CD8-positive, alpha-beta memory T cell (primary cell): ENCODE measurements at regions not wholly inside any gene's neighbourhood (a gene's known extent, or its start where the extent isn't known, plus 50 kb on each side); places are given as distances from the start of the nearest gene placed in this dataset.

Experiments used
- CTCF ChIA-PET: fragments of 350-600 bp; sonication (Branson Sonifier 250); formaldehyde crosslinking; loops from one replicate; lab custom pipeline; 2021; ENCODE audit warnings: antibody characterized with exemption; lab: Charles Lee
- POLR2A ChIA-PET: fragments of 350-600 bp; sonication (Branson Sonifier 250); formaldehyde crosslinking; loops from one replicate; lab custom pipeline; 2021; ENCODE audit warnings: antibody characterized with exemption; lab: Charles Lee
- DNase-seq, 5 donors: peaks; one replicate each; pipeline versions ENCODE4 v3.0.0 to v3.0.0-alpha.2; 2020 to 2022; ENCODE audit warnings: mixed read lengths in 1 of 5
- H3K27ac ChIP-seq: one replicate; pipeline ENCODE4 v1.7.0; 2013; ENCODE audit warnings: low read depth, mild to moderate bottlenecking, low read length, moderate library complexity
- H3K27me3 ChIP-seq: 2 replicates; pipeline ENCODE4 v1.7.0; 2013; ENCODE audit warnings: low read length, mild to moderate bottlenecking; ENCODE audit not compliant: insufficient read depth, poor library complexity, severe bottlenecking
- H3K36me3 ChIP-seq: 2 replicates; pipeline ENCODE4 v1.7.0; 2013; ENCODE audit warnings: mild to moderate bottlenecking, low read length, moderate library complexity; ENCODE audit not compliant: insufficient read depth
- H3K4me1 ChIP-seq: 2 replicates; pipeline ENCODE4 v1.7.0; 2013; ENCODE audit warnings: mild to moderate bottlenecking, low read length, moderate library complexity; ENCODE audit not compliant: insufficient read depth
- H3K4me3 ChIP-seq: 2 replicates; pipeline ENCODE4 v1.7.0; 2013; ENCODE audit warnings: mild to moderate bottlenecking, low read length
- H3K9me3 ChIP-seq: 2 replicates; pipeline ENCODE4 v1.7.0; 2013; ENCODE audit warnings: mild to moderate bottlenecking, low read length
- H3K27ac Mint-ChIP-seq, 8 donors: one replicate each; pipeline ENCODE4 v1.8.0; 2020 to 2021; ENCODE audit warnings: mixed read lengths in 8 of 8, mild to moderate bottlenecking in 6 of 8, inconsistent platforms in 3 of 8, moderate library complexity in 3 of 8
- H3K27me3 Mint-ChIP-seq, 2 donors: one replicate each; pipeline ENCODE4 v1.8.0; 2020 to 2021; ENCODE audit warnings: mixed read lengths in 2 of 2, mild to moderate bottlenecking in 1 of 2, moderate library complexity in 1 of 2
- H3K36me3 Mint-ChIP-seq, 3 donors: one replicate each; pipeline ENCODE4 v1.8.0; 2020 to 2021; ENCODE audit warnings: mixed read lengths in 3 of 3, inconsistent platforms in 1 of 3, mild to moderate bottlenecking in 1 of 3
- H3K4me1 Mint-ChIP-seq, 3 donors: one replicate each; pipeline ENCODE4 v1.8.0; 2020 to 2021; ENCODE audit warnings: mixed read lengths in 3 of 3, inconsistent platforms in 1 of 3, mild to moderate bottlenecking in 1 of 3
- H3K4me3 Mint-ChIP-seq, 7 donors: one replicate each; pipeline ENCODE4 v1.8.0; 2020 to 2021; ENCODE audit warnings: mixed read lengths in 7 of 7, mild to moderate bottlenecking in 6 of 7, moderate library complexity in 4 of 7, inconsistent platforms in 2 of 7
- H3K9me3 Mint-ChIP-seq, 5 donors: one replicate each; pipeline ENCODE4 v1.8.0; 2020 to 2022; ENCODE audit warnings: mixed read lengths in 5 of 5, mild to moderate bottlenecking in 3 of 5, moderate library complexity in 2 of 5, inconsistent platforms in 1 of 5

GRCh38 chr14:54211551-54212308, 185.1 kb upstream of the CDKN3 start:
- no peaks in the 10 kb centered on the region for H3K4me1 Mint-ChIP-seq
- H3K9me3 Mint-ChIP-seq: peaks cover 0 to 2% (median 0%) of the 10 kb centered on the region in 5 donors
- no peak for DNase-seq
- H3K4me3 Mint-ChIP-seq: no peak overlapping the region
- POLR2A ChIA-PET: no interaction called here
- Histone ChIP-seq H3K36me3 (no peaks in the 10 kb centered on the region), H3K4me3 (no peak overlapping the region), H3K9me3 (no peaks in the 10 kb centered on the region), H3K27me3 (no peaks in the 10 kb centered on the region), H3K27ac (no peak overlapping the region), H3K4me1 (no peaks in the 10 kb centered on the region)
- CTCF ChIA-PET: no interaction called here
- peaks cover under 1 to 4% of the 10 kb centered on the region in 2 donors for H3K27me3 Mint-ChIP-seq
- no peaks in the 10 kb centered on the region for H3K36me3 Mint-ChIP-seq
- H3K27ac Mint-ChIP-seq: no peak overlapping the region

DNA sequence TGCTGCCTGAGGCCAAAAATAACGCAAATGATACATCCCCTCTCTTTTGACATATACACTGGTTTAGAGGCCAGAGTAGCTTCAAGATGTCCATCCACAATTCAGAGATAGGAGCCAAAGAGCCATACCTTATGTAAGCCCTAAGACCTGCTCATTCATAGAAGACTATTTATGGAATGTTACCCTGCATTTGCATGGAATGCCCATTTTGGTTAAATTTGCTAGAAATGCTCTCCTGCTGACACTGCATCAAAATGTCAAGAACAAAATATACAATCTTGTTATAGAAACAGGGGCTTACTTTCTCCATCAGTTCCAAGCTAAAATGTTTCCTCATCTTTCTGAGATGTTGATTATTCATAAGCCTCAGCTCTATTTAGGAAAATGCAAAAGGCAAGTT, 183.3 kb upstream of the CDKN3 start:
- Histone ChIP-seq H3K27me3 (no peaks in the 10 kb centered on the region), H3K27ac (no peak overlapping the region), H3K4me3 (no peak overlapping the region), H3K4me1 (no peaks in the 10 kb centered on the region), H3K36me3 (no peaks in the 10 kb centered on the region), H3K9me3 (no peaks in the 10 kb centered on the region)
- no peak for DNase-seq
- no peaks in the 10 kb centered on the region for H3K36me3 Mint-ChIP-seq
- H3K4me3 Mint-ChIP-seq: no peak overlapping the region
- H3K9me3 Mint-ChIP-seq: peaks cover 0 to 2% (median 0%) of the 10 kb centered on the region in 5 donors
- peaks cover 7 to 20% of the 10 kb centered on the region in 2 donors for H3K27me3 Mint-ChIP-seq
- H3K27ac Mint-ChIP-seq: no peak overlapping the region
- ChIA-PET CTCF (no interaction called here), POLR2A (no interaction called here)
- H3K4me1 Mint-ChIP-seq: no peaks in the 10 kb centered on the region

DNA sequence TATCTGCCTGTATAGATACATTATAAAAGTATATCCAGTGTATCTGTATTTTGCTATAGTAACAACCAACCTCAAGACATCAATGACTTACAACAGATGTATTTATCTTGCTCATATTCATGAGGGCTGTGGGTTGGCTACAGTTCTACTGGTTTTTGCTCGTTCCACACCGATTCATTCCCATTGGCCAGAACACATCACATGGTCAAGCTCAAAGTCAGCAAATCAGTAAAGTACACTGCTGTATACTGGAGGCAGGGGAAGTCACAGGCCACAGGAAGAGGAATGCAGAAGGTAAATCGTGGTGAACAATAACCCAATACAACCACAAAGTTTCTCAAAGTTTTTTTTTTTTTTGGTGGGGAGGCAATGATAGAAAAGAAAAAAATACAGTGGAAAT, 180.0 kb upstream of the CDKN3 start:
- no peak for DNase-seq
- peaks cover 0 to 4% (median 0%) of the 10 kb centered on the region in 5 donors for H3K9me3 Mint-ChIP-seq
- Histone ChIP-seq H3K4me3 (no peak overlapping the region), H3K9me3 (no peaks in the 10 kb centered on the region), H3K27me3 (peaks cover 8% of the 10 kb centered on the region), H3K27ac (no peak overlapping the region), H3K4me1 (no peaks in the 10 kb centered on the region), H3K36me3 (no peaks in the 10 kb centered on the region)
- H3K4me3 Mint-ChIP-seq: no peak overlapping the region
- peaks cover 22 to 52% of the 10 kb centered on the region in 2 donors for H3K27me3 Mint-ChIP-seq
- peaks cover 4 to 15% (median 8%) of the 10 kb centered on the region in 3 donors for H3K4me1 Mint-ChIP-seq
- no peak overlapping the region for H3K27ac Mint-ChIP-seq
- H3K36me3 Mint-ChIP-seq: no peaks in the 10 kb centered on the region
- CTCF ChIA-PET: no interaction called here
- POLR2A ChIA-PET: no interaction called here

- peaks cover 0 to 2% (median 2%) of the 10 kb centered on the region in 5 donors for H3K9me3 Mint-ChIP-seq
- DNase-seq: no peak
- no peaks in the 10 kb centered on the region for H3K36me3 ChIP-seq
- no peak overlapping the region for H3K27ac ChIP-seq
- no peaks in the 10 kb centered on the region for H3K36me3 Mint-ChIP-seq
- H3K4me1 ChIP-seq: no peaks in the 10 kb centered on the region
- H3K4me3 Mint-ChIP-seq: no peak overlapping the region
- H3K9me3 ChIP-seq: no peaks in the 10 kb centered on the region
- POLR2A ChIA-PET: no interaction called here
- no peak overlapping the region for H3K4me3 ChIP-seq
- peaks cover 25 to 70% of the 10 kb centered on the region in 2 donors for H3K27me3 Mint-ChIP-seq
- H3K27ac Mint-ChIP-seq: no peak overlapping the region
- CTCF ChIA-PET: interaction anchor here (1.1 kb wide), 1 partner anchor 11 kb away, joined by 3 read pairs; no protein-coding TSS in a partner anchor
- peaks cover 4 to 15% (median 8%) of the 10 kb centered on the region in 3 donors for H3K4me1 Mint-ChIP-seq
- peaks cover 8% of the 10 kb centered on the region for H3K27me3 ChIP-seq
These were observed 177.3 kb upstream of the CDKN3 start for GRCh38 chr14:54219261-54220070.

GRCh38 chr14:54220071-54220703, 176.6 kb upstream of the CDKN3 start:
- Histone ChIP-seq H3K27me3 (peaks cover 8% of the 10 kb centered on the region), H3K9me3 (no peaks in the 10 kb centered on the region), H3K4me1 (no peaks in the 10 kb centered on the region), H3K27ac (no peak overlapping the region), H3K36me3 (no peaks in the 10 kb centered on the region), H3K4me3 (no peak overlapping the region)
- Mint-ChIP-seq H3K9me3 (peaks cover 0 to 2% (median 2%) of the 10 kb centered on the region in 5 donors), H3K4me1 (peaks cover 4 to 15% (median 8%) of the 10 kb centered on the region in 3 donors), H3K36me3 (no peaks in the 10 kb centered on the region), H3K27ac (peak overlapping the region in 1 of 8 donors; percentile 79), H3K4me3 (peak overlapping the region in 5 of 7 donors; percentile 6 to 59 (median 43)), H3K27me3 (peaks cover 25 to 70% of the 10 kb centered on the region in 2 donors)
- no peak for DNase-seq
- POLR2A ChIA-PET: no interaction called here
- CTCF ChIA-PET: interaction anchor here (1.1 kb wide), 1 partner anchor 12 kb away, joined by 3 read pairs; no protein-coding TSS in a partner anchor

DNA sequence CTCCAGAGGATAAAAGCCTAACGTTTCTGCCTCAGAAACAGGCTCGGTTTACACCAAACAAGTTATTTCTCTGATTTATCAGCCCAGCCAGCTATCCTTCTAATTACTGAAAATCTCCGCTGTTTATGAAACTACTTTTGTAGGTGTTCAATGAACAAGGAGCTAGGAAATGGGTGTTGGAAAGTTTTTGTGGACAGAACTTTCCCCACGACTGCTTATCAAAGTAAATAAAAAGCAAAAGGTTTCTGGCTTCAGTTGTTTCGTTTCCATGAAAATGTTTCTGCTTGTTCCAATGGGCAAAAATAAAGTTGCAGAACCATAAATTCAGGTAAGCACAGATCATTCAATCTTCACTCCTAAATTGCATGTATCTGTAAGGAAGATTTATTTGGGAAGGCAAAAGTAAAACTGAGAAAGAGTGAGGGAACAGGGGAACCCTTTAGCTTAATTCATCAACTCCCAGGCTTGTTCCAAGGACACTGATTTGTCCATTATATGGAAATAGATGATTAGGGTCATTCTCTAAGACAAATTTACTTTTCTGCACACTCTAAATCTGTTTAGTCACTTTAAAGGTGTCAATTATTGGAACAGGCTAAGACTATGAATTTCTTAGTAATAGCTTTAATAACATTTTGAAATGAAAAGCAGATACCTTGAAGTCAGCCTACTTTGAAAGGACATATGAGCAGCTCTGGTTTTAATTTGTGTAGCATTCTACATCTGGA, 175.9 kb upstream of the CDKN3 start:
- ChIA-PET CTCF (no interaction called here), POLR2A (no interaction called here)
- no peak overlapping the region for H3K4me3 Mint-ChIP-seq

GRCh38 chr14:54221432-54221803, 175.4 kb upstream of the CDKN3 start:
- no peak overlapping the region for H3K4me3 Mint-ChIP-seq
- H3K27ac Mint-ChIP-seq: no peak overlapping the region
- CTCF ChIA-PET: no interaction called here
- H3K9me3 Mint-ChIP-seq: peaks cover 0 to 2% (median 2%) of the 10 kb centered on the region in 5 donors
- Histone ChIP-seq H3K4me3 (no peak overlapping the region), H3K27me3 (peaks cover 8% of the 10 kb centered on the region), H3K36me3 (no peaks in the 10 kb centered on the region), H3K9me3 (no peaks in the 10 kb centered on the region), H3K27ac (no peak overlapping the region), H3K4me1 (no peaks in the 10 kb centered on the region)
- POLR2A ChIA-PET: no interaction called here
- DNase-seq: no peak
- peaks cover 28 to 79% of the 10 kb centered on the region in 2 donors for H3K27me3 Mint-ChIP-seq
- no peaks in the 10 kb centered on the region for H3K36me3 Mint-ChIP-seq
- peaks cover 4 to 15% (median 8%) of the 10 kb centered on the region in 3 donors for H3K4me1 Mint-ChIP-seq

More for the DNA sequence above, 175.9 kb upstream of the CDKN3 start:
- peaks cover 4 to 15% (median 8%) of the 10 kb centered on the region in 3 donors for H3K4me1 Mint-ChIP-seq
- no peaks in the 10 kb centered on the region for H3K36me3 Mint-ChIP-seq
- H3K27me3 Mint-ChIP-seq: peaks cover 28 to 76% of the 10 kb centered on the region in 2 donors
- Histone ChIP-seq H3K27me3 (peaks cover 8% of the 10 kb centered on the region), H3K36me3 (no peaks in the 10 kb centered on the region), H3K9me3 (no peaks in the 10 kb centered on the region), H3K4me3 (no peak overlapping the region), H3K27ac (no peak overlapping the region), H3K4me1 (no peaks in the 10 kb centered on the region)
- peaks cover 0 to 2% (median 2%) of the 10 kb centered on the region in 5 donors for H3K9me3 Mint-ChIP-seq
- no peak for DNase-seq
- H3K27ac Mint-ChIP-seq: no peak overlapping the region
